Bone marrow (tissue), 2 donors: ENCODE measurements at regions not wholly inside any gene's neighbourhood (a gene's known extent, or its start where the extent isn't known, plus 50 kb on each side); places are given as distances from the start of the nearest gene placed in this dataset.
"Not testable (repeated sequence)": the region's sequence is repeated elsewhere in the genome, so short reads cannot be mapped to it uniquely, and the experiment has no call there.

Experiments
- DNase-seq, 2 donors: peaks; one replicate each; lab custom pipeline; 2025; lab: John Stamatoyannopoulos, UW

GRCh38 chr18:30450927-30451326 lies 591.6 kb downstream of the DSC3 start:
- DNase-seq = no peak

- DNase-seq = no peak
Measured at GRCh38 chr18:30446605-30447004, 595.9 kb downstream of the DSC3 start.

GRCh38 chr18:30444544-30444943 lies 598.0 kb downstream of the DSC3 start:
- DNase-seq = no peak

GRCh38 chr18:30440351-30440750 lies 602.2 kb downstream of the DSC3 start:
- DNase-seq = no peak

- DNase-seq = no peak
Measured at GRCh38 chr18:30439174-30439573, 603.4 kb downstream of the DSC3 start.

GRCh38 chr18:30432349-30432748 lies 610.2 kb downstream of the DSC3 start:
- DNase-seq = no peak

- DNase-seq = not testable (repeated sequence)
Measured at GRCh38 chr18:30419399-30419798, 623.1 kb downstream of the DSC3 start.

- no peak for DNase-seq
Measured at GRCh38 chr18:30415903-30416302, 626.6 kb downstream of the DSC3 start.

- DNase-seq = no peak
Measured at GRCh38 chr18:30409120-30409519, 633.4 kb downstream of the DSC3 start.

- DNase-seq = no peak
Measured at GRCh38 chr18:30406728-30407127, 635.8 kb downstream of the DSC3 start.

- no peak for DNase-seq
Measured at GRCh38 chr18:30405038-30405437, 637.5 kb downstream of the DSC3 start.

- no peak for DNase-seq
Measured at GRCh38 chr18:30404422-30404821, 638.1 kb downstream of the DSC3 start.

- DNase-seq = no peak
Measured at GRCh38 chr18:30403278-30403677, 639.3 kb downstream of the DSC3 start.

GRCh38 chr18:30387401-30387800 lies 655.1 kb downstream of the DSC3 start:
- DNase-seq = no peak

- DNase-seq = no peak
Measured at GRCh38 chr18:30386624-30387023, 655.9 kb downstream of the DSC3 start.

- DNase-seq = no peak
Measured at GRCh38 chr18:30385684-30386083, 656.9 kb downstream of the DSC3 start.

- no peak for DNase-seq
Measured at GRCh38 chr18:30381826-30382225, 660.7 kb downstream of the DSC3 start.

GRCh38 chr18:30378097-30378496 lies 664.4 kb downstream of the DSC3 start:
- DNase-seq = no peak

- no peak for DNase-seq
Measured at GRCh38 chr18:30376515-30376914, 666.0 kb downstream of the DSC3 start.

GRCh38 chr18:30361864-30362540 lies 680.5 kb downstream of the DSC3 start:
- DNase-seq = no peak

- no peak for DNase-seq
Measured at GRCh38 chr18:30359521-30359920, 683.0 kb downstream of the DSC3 start.

- no peak for DNase-seq
Measured at GRCh38 chr18:30358555-30358954, 684.0 kb downstream of the DSC3 start.

GRCh38 chr18:30352551-30353168 lies 689.9 kb downstream of the DSC3 start:
- no peak for DNase-seq

GRCh38 chr18:30350263-30350662 lies 692.3 kb downstream of the DSC3 start:
- DNase-seq = no peak
